Activated CD8-positive, alpha-beta T cell treated with anti-CD3 and anti-CD28 coated beads for 36 hours (primary cell): ENCODE measurements at regions not wholly inside any gene's neighbourhood (a gene's known extent, or its start where the extent isn't known, plus 50 kb on each side); places are given as distances from the start of the nearest gene placed in this dataset.

Experiments used
- ATAC-seq: fragments of 200-7000 bp; cut with Tn5 transposase; one replicate; pipeline ENCODE4 v1.10.0; 2021; ENCODE audit warnings: mild to moderate bottlenecking, moderate library complexity
- CTCF ChIA-PET: fragments of 350-600 bp; sonication (Branson Sonifier 250); formaldehyde crosslinking; loops from one replicate; lab custom pipeline; 2021; ENCODE audit warnings: antibody characterized with exemption; lab: Charles Lee
- POLR2A ChIA-PET: fragments of 350-600 bp; sonication (Branson Sonifier 250); formaldehyde crosslinking; loops from one replicate; lab custom pipeline; 2021; ENCODE audit warnings: antibody characterized with exemption; lab: Charles Lee
- DNase-seq: peaks from one replicate; pipeline ENCODE4 v3.0.0-alpha.2; 2020
- H3K27ac Mint-ChIP-seq: one replicate; pipeline ENCODE4 v1.8.0; 2021; ENCODE audit warnings: mild to moderate bottlenecking, mixed read lengths
- H3K27me3 Mint-ChIP-seq: one replicate; pipeline ENCODE4 v1.8.0; 2021; ENCODE audit warnings: mixed read lengths
- H3K36me3 Mint-ChIP-seq: one replicate; pipeline ENCODE4 v1.8.0; 2021; ENCODE audit warnings: low read depth, mixed read lengths
- H3K4me1 Mint-ChIP-seq: one replicate; pipeline ENCODE4 v1.8.0; 2021; ENCODE audit warnings: low read depth, mixed read lengths
- H3K4me3 Mint-ChIP-seq: one replicate; pipeline ENCODE4 v1.8.0; 2021; ENCODE audit warnings: mild to moderate bottlenecking, moderate library complexity, mixed read lengths
- H3K9me3 Mint-ChIP-seq: one replicate; pipeline ENCODE4 v1.8.0; 2021; ENCODE audit warnings: mixed read lengths
- intact Hi-C: fragments of 100-400 bp; cut with micrococcal nuclease; formaldehyde crosslinking; loops from one replicate; pipeline ENCODE4 v1.10.0; 2022
- TF ChIP-seq, protein P1 (sequence below): fragments of 200-600 bp; IDR thresholded peaks from one replicate; pipeline ENCODE4 v1.8.0; 2022; ENCODE audit warnings: antibody characterized with exemption, mild to moderate bottlenecking

DNA sequence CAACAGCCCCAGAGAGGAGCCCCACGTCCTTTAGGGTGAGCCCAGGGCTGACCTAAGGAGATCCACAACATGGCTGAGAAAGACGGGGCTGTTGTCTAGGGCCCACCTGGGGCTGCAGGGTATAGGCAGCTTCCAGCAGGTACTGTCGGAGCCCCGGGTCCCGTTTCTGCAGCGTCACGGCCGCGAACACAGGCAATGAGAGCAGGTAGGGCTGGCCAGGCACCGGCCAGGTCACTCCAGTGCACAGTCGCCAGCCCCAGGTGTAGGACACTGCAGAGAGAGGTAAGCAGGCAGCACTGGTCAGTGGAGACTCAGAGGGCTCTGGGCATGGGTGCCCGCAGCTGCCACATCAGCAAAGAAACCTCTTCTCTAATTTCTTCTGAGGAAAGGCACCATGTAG lies 115.2 kb downstream of the LITAF start:
- H3K27me3 Mint-ChIP-seq = no peaks in the 10 kb centered on the region
- intact Hi-C loops = no loop called here
- ChIA-PET CTCF (interaction anchor here (1.1 kb wide), 1 partner anchor 64 kb away, joined by 3 read pairs; no protein-coding TSS in a partner anchor), POLR2A (no interaction called here)
- no peak overlapping the region for H3K27ac Mint-ChIP-seq
- H3K9me3 Mint-ChIP-seq = no peaks in the 10 kb centered on the region
- H3K4me1 Mint-ChIP-seq = no peaks in the 10 kb centered on the region
- no peak for ATAC-seq
- H3K4me3 Mint-ChIP-seq = no peak overlapping the region
- no peak for DNase-seq
- H3K36me3 Mint-ChIP-seq = no peaks in the 10 kb centered on the region
- TF ChIP-seq, protein P1, sequence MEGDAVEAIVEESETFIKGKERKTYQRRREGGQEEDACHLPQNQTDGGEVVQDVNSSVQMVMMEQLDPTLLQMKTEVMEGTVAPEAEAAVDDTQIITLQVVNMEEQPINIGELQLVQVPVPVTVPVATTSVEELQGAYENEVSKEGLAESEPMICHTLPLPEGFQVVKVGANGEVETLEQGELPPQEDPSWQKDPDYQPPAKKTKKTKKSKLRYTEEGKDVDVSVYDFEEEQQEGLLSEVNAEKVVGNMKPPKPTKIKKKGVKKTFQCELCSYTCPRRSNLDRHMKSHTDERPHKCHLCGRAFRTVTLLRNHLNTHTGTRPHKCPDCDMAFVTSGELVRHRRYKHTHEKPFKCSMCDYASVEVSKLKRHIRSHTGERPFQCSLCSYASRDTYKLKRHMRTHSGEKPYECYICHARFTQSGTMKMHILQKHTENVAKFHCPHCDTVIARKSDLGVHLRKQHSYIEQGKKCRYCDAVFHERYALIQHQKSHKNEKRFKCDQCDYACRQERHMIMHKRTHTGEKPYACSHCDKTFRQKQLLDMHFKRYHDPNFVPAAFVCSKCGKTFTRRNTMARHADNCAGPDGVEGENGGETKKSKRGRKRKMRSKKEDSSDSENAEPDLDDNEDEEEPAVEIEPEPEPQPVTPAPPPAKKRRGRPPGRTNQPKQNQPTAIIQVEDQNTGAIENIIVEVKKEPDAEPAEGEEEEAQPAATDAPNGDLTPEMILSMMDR = no peak

DNA sequence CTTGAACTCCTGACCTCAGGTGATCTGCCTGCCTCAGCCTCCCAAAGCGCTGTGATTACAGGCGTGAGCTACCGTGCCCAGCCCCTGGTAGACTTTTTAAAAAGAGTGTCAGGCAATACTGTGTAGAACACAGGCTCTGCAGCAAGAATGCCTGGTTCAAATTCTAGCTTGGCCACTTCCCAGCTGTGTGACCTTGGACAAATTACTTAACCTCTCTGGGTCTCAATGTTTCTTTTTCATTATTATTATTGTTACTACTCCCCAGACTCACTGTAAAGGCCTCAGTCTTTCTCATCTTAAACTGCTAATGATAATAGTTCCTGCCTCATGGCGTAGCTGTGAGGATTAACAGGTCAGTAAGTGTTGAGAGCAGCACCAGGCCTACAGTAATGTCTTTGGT lies 114.3 kb downstream of the LITAF start:
- no peaks in the 10 kb centered on the region for H3K36me3 Mint-ChIP-seq
- ATAC-seq = no peak
- H3K27ac Mint-ChIP-seq = no peak overlapping the region
- intact Hi-C loops = no loop called here
- no peak for DNase-seq
- H3K4me1 Mint-ChIP-seq = no peaks in the 10 kb centered on the region
- no peaks in the 10 kb centered on the region for H3K27me3 Mint-ChIP-seq
- H3K9me3 Mint-ChIP-seq = no peaks in the 10 kb centered on the region
- no peak overlapping the region for H3K4me3 Mint-ChIP-seq
- POLR2A ChIA-PET = no interaction called here
- TF ChIP-seq, protein P1 = no peak
- CTCF ChIA-PET = interaction anchor here (2.6 kb wide), 1 partner anchor 60 kb away, joined by 7 read pairs; no protein-coding TSS in a partner anchor

DNA sequence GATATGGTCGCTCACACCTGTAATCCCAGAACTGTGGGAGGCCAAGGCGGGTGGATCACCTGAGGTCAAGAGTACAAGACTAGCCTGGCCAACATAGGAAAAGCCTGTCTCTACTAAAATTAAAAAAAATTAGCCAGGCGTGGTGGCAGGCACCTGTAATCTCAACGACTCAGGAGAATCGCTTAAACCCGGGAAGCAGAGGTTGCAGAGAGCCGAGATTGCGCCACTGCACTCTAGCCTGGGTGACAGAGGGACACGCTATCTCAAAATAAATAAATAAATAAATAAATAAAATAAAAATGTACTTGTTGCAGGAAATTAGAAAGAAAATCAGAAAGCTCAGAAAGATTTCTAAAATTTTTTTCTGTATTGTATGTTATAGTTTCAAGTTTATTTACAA lies 113.9 kb downstream of the LITAF start:
- Mint-ChIP-seq H3K4me1 (no peaks in the 10 kb centered on the region), H3K9me3 (no peaks in the 10 kb centered on the region), H3K4me3 (no peak overlapping the region), H3K36me3 (no peaks in the 10 kb centered on the region), H3K27ac (no peak overlapping the region), H3K27me3 (no peaks in the 10 kb centered on the region)
- ChIA-PET POLR2A (no interaction called here), CTCF (interaction anchor here (2.6 kb wide), 1 partner anchor 59 kb away, joined by 7 read pairs; no protein-coding TSS in a partner anchor)
- no peak for DNase-seq
- intact Hi-C loops = no loop called here
- ATAC-seq = no peak
- TF ChIP-seq, protein P1 = no peak

DNA sequence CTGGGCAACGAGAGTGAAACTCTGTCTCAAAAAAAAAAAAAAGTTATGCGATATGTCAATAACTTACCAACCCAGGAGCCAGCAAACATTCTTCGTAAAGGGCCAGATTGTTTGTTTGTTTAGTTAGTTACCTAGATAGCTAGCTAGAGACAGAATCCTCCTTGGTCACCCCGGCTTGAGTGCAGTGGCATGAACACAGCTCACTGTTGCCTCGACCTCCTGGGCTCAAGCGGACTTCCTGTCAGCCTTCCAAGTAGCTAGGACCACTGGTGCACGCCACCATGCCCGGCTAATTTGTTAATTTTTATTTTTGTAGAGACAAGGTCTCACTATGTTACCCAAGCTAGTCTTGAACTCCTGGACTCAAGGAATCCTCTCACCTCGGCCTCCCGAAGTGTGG lies 113.0 kb downstream of the LITAF start:
- H3K36me3 Mint-ChIP-seq = no peaks in the 10 kb centered on the region
- no peak overlapping the region for H3K4me3 Mint-ChIP-seq
- H3K27ac Mint-ChIP-seq = no peak overlapping the region
- H3K4me1 Mint-ChIP-seq = no peaks in the 10 kb centered on the region
- no peaks in the 10 kb centered on the region for H3K9me3 Mint-ChIP-seq
- ATAC-seq = no peak
- intact Hi-C loops = no loop called here
- DNase-seq = no peak
- ChIA-PET POLR2A (interaction anchor here (0.7 kb wide), 1 partner anchor 9 kb away, joined by 4 read pairs; no protein-coding TSS in a partner anchor), CTCF (interaction anchor here (0.9 to 2.6 kb wide), 2 partner anchors 58 to 169 kb away, joined by 3 to 7 read pairs; no protein-coding TSS in a partner anchor)
- TF ChIP-seq, protein P1 = no peak
- H3K27me3 Mint-ChIP-seq = no peaks in the 10 kb centered on the region

DNA sequence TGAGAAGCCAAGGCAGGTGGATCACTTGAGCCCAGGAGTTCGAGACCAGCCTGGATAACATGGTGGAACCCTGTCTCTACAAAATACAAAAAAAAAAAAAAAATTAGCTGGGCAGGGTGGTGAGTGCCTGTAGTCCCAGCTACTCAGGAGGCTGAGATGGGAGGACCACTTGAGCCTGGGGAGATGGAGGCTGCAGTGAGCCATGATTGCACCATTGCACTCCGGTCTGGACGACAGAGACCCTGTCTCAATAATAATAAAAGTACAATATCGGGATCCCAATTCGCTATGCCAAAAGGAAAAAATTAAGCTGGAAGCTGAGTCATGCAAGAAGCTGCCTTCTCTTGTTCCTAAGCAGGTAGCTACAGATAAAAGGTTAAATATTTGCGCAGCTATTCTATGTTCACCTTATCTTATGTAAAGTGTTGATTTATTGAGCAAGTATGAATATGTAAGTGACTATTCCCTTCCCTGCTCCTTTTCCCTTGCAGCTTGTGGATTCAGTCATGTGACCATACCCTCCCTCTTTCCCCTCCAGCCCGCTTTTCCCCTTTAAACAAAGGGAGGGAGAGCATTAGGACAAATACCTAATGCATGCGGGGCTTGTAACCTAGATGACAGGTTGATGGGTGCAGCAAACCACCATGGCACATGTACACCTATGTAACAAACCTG lies 112.0 kb downstream of the LITAF start:
- Mint-ChIP-seq H3K27me3 (no peaks in the 10 kb centered on the region), H3K4me3 (no peak overlapping the region), H3K9me3 (no peaks in the 10 kb centered on the region), H3K36me3 (no peaks in the 10 kb centered on the region), H3K4me1 (no peaks in the 10 kb centered on the region), H3K27ac (no peak overlapping the region)
- TF ChIP-seq, protein P1 = no peak
- POLR2A ChIA-PET = no interaction called here
- CTCF ChIA-PET = interaction anchor here (0.9 to 2.6 kb wide), 4 partner anchors 35 to 168 kb away, joined by 3 to 7 read pairs (median 3); no protein-coding TSS in a partner anchor
- intact Hi-C loops = no loop called here
- DNase-seq (no peak), ATAC-seq (no peak)
